ENCODE measurements at regions not wholly inside any gene's neighbourhood (a gene's known extent, or its start where the extent isn't known, plus 50 kb on each side); places are given as distances from the start of the nearest gene placed in this dataset.

DNA sequence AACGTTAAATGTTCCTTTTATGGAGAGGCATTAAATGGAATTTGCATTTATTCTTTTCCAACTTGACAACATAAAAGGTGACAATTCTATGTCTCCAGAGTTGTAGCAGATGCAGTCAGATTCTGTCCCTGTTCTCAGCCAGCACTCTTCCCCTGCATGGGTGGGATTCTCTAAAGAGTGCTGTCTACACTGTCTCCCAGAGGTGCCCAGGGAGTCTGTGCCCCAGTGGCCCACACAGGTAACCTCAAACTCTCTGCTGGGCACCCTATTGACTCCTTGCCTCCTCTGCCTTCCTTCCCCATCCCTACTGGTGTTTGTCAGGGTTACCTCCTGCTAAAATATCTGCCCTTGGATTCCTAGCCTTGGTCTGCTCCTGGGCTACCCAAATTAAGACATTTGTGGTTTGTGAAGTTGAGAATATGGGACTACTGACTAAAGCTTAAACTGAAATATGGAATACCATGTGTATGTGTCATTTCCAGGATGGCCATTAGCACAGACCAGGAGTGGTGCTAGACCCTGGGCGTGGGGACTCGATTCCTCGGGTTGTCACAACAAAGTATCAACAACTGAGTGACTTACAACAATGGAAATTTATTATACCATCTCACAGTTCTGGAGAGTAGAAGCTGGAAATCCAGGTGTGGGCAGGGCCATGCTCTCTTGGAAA lies 284.7 kb downstream of the CDH26 start:
- no peak for DNase-seq (ENCODE audit: low read depth in 2 of 2)

DNA sequence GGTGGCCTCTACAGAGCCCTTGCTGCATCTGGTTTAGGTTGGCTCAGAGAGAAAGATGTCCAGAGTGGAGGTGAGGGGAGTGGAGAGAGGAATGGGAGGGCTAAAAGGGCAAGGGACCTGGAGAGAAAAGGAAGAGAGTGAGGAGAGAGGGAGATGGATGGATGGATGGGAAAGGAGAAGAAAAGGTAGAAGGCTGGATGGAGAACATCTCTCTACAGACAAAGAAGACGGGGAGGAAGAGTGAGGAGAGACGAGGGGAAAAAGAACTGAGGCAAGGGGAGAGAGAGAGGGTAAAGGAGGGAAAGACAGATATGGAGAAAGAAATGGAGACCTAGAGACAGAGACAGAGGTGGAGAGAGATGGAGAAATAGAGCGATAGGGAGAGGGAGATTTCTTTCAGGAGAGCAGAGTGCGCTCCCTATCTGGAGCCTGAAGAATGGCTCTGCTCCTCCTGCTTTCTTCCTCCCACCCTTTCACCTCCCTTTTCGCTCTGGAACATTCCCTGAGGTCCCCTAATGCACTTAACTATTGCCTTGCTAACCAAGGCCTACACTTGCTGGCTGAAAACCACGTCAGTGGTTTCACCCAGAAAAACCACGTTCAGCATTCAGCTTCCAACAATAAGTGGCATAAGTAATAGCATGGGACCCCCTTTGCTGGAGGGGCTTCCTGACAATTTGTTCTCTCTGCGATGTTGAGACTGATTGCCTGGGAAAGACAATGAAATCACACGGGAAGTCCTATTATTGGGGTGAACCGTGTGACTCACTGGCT lies 286.3 kb downstream of the CDH26 start:
- DNase-seq (ENCODE audit: low read depth in 2 of 2): no peak

DNA sequence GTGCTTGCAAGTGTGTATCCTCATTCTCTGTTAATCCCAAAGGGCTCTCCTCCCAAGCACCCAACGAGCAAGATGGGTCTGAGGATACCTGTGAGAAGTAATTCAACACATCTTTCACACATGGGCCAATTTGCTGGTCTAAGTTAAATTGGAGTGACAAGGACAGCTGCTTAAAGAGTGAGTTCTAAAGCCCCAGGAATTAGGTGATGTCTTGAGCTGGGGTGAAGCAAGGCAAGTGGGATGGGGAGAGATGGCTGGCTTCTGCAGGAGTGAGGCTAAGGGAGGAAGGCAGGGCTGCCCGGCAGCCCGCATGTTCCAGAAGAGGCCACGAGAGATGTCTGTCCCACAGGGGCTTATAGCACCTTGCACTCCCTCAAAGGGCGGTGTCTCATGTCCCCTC lies 288.5 kb downstream of the CDH26 start:
- DNase-seq (ENCODE audit: low read depth in 2 of 2): no peak

DNA sequence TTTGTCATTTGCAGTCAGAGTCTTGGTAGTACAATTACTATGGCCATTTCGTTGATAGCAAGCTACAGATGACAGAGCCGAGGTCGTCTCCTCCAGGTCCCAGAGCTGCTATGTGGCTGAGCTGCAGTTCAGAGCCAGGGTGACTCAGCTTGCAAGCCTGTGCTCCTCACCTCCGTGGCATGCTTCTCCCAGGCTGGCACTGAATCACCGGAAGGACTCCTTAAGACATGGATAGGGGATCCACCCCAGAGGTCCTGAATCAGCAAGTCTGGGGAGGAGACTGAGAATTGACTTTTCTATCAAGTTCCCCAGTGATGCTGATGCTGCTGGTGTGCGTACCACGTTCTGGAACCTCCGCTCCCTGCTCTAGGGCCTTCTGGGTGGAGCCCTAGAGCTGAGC lies 291.2 kb downstream of the CDH26 start:
- no peak for DNase-seq (ENCODE audit: low read depth in 2 of 2)

- DNase-seq (ENCODE audit: low read depth in 2 of 2): no peak
Observed at GRCh38 chr20:60250251-60250650, 292.0 kb downstream of the CDH26 start.

- no peak for DNase-seq (ENCODE audit: low read depth in 2 of 2)
Observed at GRCh38 chr20:60252866-60253265, 294.6 kb downstream of the CDH26 start.

DNA sequence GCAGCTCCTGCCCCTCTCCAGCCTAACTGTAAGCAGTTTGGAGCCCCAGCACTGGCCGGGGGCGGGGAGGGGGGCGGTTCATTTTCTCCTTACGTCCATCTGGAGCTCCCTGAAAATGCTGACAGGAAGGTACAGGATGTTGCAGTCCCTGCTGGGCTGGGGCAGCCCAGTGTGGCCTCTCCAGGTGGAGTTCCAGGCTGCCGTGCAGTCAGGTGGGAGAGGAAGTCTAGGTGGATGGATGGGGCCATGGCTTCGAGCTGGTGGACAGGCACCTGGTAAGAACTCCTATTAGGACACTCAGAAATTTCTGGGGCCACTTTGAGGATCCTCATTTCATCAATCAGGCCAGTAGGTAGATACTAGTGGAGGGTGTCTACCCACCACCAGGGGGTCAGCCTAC lies 295.2 kb downstream of the CDH26 start:
- no peak for DNase-seq (ENCODE audit: low read depth in 2 of 2)

- no peak for DNase-seq (ENCODE audit: low read depth in 2 of 2)
Observed at GRCh38 chr20:60254901-60255411, 296.7 kb downstream of the CDH26 start.

GRCh38 chr20:60255415-60255814 lies 297.2 kb downstream of the CDH26 start:
- DNase-seq (ENCODE audit: low read depth in 2 of 2): no peak

DNA sequence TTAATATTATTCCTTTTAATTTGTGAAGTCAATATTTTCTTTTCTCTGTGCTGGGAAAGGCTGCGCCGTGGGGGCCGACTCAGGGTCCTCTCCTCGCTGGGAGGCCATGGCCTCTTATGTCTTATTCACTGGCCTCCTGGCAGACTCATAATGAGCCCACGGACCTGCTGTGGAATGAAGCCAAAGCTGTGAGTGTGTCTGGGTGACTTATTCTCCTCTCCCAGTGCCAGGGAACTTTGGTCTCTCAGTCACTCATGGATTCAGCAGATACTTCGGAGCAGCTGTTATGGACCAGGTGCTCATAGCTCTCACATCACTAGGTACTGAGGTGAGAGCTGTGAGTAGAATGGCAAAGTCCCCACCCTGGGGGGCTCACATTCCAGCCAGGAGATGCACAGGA lies 297.6 kb downstream of the CDH26 start:
- DNase-seq (ENCODE audit: low read depth in 2 of 2): no peak

- DNase-seq (ENCODE audit: low read depth in 2 of 2): no peak
Observed at GRCh38 chr20:60256811-60257210, 298.6 kb downstream of the CDH26 start.

DNA sequence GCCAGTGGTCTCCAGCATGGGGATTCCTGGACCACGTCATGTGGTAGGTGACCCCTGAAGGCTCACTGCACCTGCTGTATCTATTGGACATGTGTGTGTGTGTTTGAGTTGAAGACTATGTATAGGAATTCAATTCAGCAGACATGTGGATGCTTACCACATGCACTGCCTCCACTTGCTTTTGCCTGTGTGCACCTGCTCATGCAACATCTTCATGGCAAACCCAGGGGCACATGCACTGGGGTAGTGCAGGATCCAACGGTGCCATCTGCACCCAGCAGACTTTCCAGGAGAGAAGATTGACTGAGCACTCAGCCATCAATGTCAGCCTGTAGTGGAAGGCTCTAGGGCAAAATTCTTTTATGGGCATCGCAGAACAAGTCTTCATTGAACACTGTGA lies 299.4 kb downstream of the CDH26 start:
- no peak for DNase-seq (ENCODE audit: low read depth in 2 of 2)

- DNase-seq (ENCODE audit: low read depth in 2 of 2): no peak
Observed at GRCh38 chr20:60258255-60258863, 300.1 kb downstream of the CDH26 start.

GRCh38 chr20:60261333-60261732 lies 303.1 kb downstream of the CDH26 start:
- DNase-seq (ENCODE audit: low read depth in 2 of 2): no peak

- peak; percentile 18 to 38 for DNase-seq (ENCODE audit: low read depth in 2 of 2)
Observed at GRCh38 chr20:60262967-60263603, 304.9 kb downstream of the CDH26 start.

DNA sequence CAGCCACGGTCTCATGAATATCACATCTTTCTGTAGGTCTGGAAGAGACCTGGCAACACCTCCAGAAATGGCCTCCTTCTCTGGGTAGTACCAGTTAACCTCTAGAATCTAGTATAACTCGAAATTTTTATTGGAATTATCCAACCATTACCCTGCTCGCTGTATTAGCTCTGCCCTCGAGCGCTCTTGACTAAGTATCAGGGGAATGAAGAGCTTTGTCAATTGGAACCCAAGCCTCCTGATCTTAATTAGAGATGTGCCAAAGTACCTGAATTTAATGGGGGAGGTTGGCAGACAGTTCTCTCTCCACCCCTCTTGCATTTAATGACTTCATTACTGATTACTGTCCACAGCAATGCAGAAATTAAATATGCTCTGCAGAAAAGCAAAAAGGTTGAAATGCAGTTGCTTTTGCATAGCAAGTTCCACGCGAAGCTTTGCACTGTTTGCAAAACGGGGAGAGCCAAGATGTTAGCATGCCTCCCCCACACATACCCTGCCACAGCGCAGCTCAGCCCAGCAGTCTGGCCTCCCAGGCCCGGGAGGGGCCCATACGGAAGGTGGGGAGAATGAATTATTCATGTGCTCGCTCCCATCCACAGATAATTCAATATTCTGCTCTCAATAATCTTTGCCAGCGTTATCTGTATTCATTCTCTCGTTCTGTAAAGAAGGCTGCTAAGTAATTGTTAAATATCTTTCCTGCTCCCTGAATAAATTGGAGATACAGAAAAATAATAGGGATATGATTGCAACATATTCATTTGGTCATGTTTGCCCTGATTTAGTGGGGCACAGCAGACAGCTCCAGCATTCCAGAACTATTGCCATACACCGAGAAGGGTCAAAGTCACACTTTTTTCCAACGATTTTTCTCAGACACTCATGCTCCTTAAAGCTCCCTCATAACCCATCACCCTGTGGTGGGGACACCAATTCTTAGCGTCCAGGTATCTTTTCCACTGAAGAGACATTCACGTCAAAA lies 305.8 kb downstream of the CDH26 start:
- no peak for DNase-seq (ENCODE audit: low read depth in 2 of 2)

DNA sequence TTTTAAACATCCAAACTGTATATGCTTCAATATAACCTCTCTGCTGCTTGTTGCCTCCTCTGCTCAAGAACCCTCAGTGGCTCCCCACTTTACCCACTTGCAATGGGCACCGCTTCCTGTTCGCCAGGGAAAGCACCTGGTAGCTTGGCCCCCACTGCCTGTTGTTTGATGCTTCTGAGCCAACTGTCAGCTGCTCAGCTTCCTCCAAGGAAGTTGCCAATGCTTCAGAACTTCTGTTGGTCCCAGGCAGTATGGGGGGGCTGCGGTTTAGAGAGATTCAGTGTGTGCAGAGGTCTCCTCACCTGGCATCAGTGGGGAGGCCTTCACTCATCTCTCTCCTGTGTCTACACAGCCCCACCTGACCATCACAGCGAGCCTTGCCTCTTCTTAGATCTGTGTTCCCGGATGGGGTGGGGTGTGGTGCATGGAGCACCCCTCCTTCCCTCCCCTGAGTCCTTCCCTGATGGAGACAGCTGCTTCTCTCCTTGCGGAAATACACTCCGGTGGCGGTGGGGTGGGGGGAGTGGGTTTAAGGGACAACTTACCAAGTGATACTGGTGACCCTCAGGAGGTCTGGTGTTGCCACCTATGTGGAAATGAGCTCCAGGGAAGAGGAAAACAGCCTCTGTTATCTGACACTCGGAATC lies 308.1 kb downstream of the CDH26 start:
- DNase-seq (ENCODE audit: low read depth in 2 of 2): no peak

GRCh38 chr20:60268491-60268890 lies 310.3 kb downstream of the CDH26 start:
- no peak for DNase-seq (ENCODE audit: low read depth in 2 of 2)

DNA sequence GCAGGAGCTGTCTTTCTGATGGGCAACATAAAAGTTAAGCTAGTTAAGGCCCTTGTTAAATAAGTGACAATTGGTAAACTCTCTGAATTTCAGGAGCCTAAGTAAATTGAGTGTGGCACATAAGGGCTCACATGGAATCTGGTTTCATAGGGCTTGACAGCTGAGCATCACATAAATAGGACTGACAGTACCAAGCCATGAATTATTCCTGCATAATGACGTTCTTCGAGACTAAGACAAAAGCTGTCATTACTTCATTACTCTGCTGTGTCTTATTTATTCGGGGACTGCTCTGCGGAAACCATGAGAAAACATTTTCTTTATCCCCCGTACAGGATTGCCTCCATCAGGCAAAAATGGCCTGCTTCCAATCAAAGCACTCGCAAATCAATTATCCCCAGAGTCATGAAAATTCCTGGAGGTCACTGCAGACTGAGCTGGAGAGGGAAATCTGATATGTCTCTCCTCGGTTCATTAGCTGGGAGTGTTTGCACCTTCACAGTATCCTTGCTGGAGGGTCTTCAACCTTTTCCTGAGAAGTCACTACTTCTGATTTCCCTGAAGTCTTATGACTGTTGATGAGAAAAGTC lies 311.4 kb downstream of the CDH26 start:
- no peak for DNase-seq (ENCODE audit: low read depth in 2 of 2)

- no peak for DNase-seq (ENCODE audit: low read depth in 2 of 2)
Observed at GRCh38 chr20:60270341-60270740, 312.1 kb downstream of the CDH26 start.

All from stimulated activated CD8-positive, alpha-beta memory T cell treated with anti-CD3 and anti-CD28 coated beads, Interleukin-2, amount 100 ng/mL, for 48 hours (primary cell).